Peyer's patch (tissue), 4 donors: ENCODE measurements at regions not wholly inside any gene's neighbourhood (a gene's known extent, or its start where the extent isn't known, plus 50 kb on each side); places are given as distances from the start of the nearest gene placed in this dataset.
"Not testable (repeated sequence)": the region's sequence is repeated elsewhere in the genome, so short reads cannot be mapped to it uniquely, and the experiment has no call there.

Experiments
- DNase-seq, 3 donors: peaks; one replicate each; pipeline ENCODE4 v3.0.0-alpha.2; 2017 to 2019
- H3K27ac ChIP-seq, 4 donors: fragments of 200-600 bp; sonication (generic); one replicate each; pipeline ENCODE4 v1.5.1; 2016 to 2019
- H3K27me3 ChIP-seq, 2 donors: fragments of 200-600 bp; sonication (generic); one replicate each; pipeline ENCODE4 v1.5.1; 2019
- H3K36me3 ChIP-seq, 3 donors: fragments of 200-600 bp; sonication (generic); one replicate each; pipeline ENCODE4 v1.5.1; 2016 to 2019
- H3K4me1 ChIP-seq, 4 donors: fragments of 200-600 bp; sonication (generic); one replicate each; pipeline ENCODE4 v1.5.1; 2016 to 2019
- H3K4me3 ChIP-seq, 4 donors: fragments of 200-600 bp; sonication (generic); 1 replicate in 3 of 4; 2 replicates in 1 of 4; pipeline ENCODE4 v1.5.1; 2016 to 2019; ENCODE audit warnings: mild to moderate bottlenecking in 1 of 4
- H3K9me3 ChIP-seq, 4 donors: fragments of 200-600 bp; sonication (generic); one replicate each; pipeline ENCODE4 v1.5.1; 2016 to 2019; ENCODE audit warnings: mild to moderate bottlenecking in 1 of 4
- CTCF ChIP-seq, 6 experiments: fragments of 450-650 bp in 4 of 6; fragments of 200-600 bp in 2 of 6; sonication (generic) in 1 of 6; IDR thresholded peaks; one replicate each; pipeline ENCODE4 v1.5.1; 2017 to 2019; ENCODE audit warnings: antibody characterized with exemption in 6 of 6, mild to moderate bottlenecking in 3 of 6, moderate library complexity in 1 of 6
- POLR2A ChIP-seq, 2 donors: fragments of 450-650 bp; IDR thresholded peaks; one replicate each; pipeline ENCODE4 v1.5.1; 2017; ENCODE audit warnings: antibody characterized with exemption in 2 of 2, mild to moderate bottlenecking in 2 of 2, moderate library complexity in 2 of 2

GRCh38 chrX:53883196-53883595 lies 161.1 kb downstream of the PHF8 start:
- Histone ChIP-seq H3K36me3 (no peaks in the 10 kb centered on the region), H3K4me1 (no peaks in the 10 kb centered on the region), H3K27ac (no peak overlapping the region), H3K9me3 (no peaks in the 10 kb centered on the region), H3K27me3 (no peaks in the 10 kb centered on the region), H3K4me3 (no peak overlapping the region)
- no peak for DNase-seq
- no peak for TF ChIP-seq CTCF (IDR thresholded peaks at IDR 0.05)
- no peak for TF ChIP-seq POLR2A (IDR thresholded peaks at IDR 0.05)

- DNase-seq: no peak
- H3K4me1 ChIP-seq: no peaks in the 10 kb centered on the region
Measured at GRCh38 chrX:53882331-53882730, 161.9 kb downstream of the PHF8 start.

GRCh38 chrX:53880786-53881185 lies 163.5 kb downstream of the PHF8 start:
- H3K27ac ChIP-seq, H3K4me3 ChIP-seq, H3K36me3 ChIP-seq, H3K27me3 ChIP-seq, H3K9me3 ChIP-seq, H3K4me1 ChIP-seq, DNase-seq: not testable (repeated sequence)

More at GRCh38 chrX:53882331-53882730, 161.9 kb downstream of the PHF8 start:
- TF ChIP-seq POLR2A (IDR thresholded peaks at IDR 0.05) (no peak), CTCF (IDR thresholded peaks at IDR 0.05) (no peak)
- Histone ChIP-seq H3K4me3 (no peak overlapping the region), H3K9me3 (no peaks in the 10 kb centered on the region), H3K36me3 (no peaks in the 10 kb centered on the region), H3K27ac (no peak overlapping the region), H3K27me3 (no peaks in the 10 kb centered on the region)

GRCh38 chrX:53859890-53860289 lies 173.4 kb upstream of the HUWE1 start:
- DNase-seq: no peak
- no peaks in the 10 kb centered on the region for H3K27me3 ChIP-seq
- H3K36me3 ChIP-seq: no peaks in the 10 kb centered on the region
- no peaks in the 10 kb centered on the region for H3K4me1 ChIP-seq
- no peaks in the 10 kb centered on the region for H3K9me3 ChIP-seq
- TF ChIP-seq CTCF (IDR thresholded peaks at IDR 0.05): no peak
- TF ChIP-seq POLR2A (IDR thresholded peaks at IDR 0.05): no peak
- no peak overlapping the region for H3K27ac ChIP-seq
- H3K4me3 ChIP-seq: no peak overlapping the region

- TF ChIP-seq CTCF (IDR thresholded peaks at IDR 0.05): peak in 4 of 6 experiments; percentile 21 to 40 (median 35)
- no peak for TF ChIP-seq POLR2A (IDR thresholded peaks at IDR 0.05)
- peak in 2 of 3 donors; percentile 30 to 53 for DNase-seq
Measured at GRCh38 chrX:53831662-53832635, 145.4 kb upstream of the HUWE1 start.

GRCh38 chrX:53824686-53825085 lies 138.2 kb upstream of the HUWE1 start:
- H3K9me3 ChIP-seq: no peaks in the 10 kb centered on the region
- H3K4me3 ChIP-seq: no peak overlapping the region
- no peaks in the 10 kb centered on the region for H3K27me3 ChIP-seq
- no peaks in the 10 kb centered on the region for H3K36me3 ChIP-seq
- H3K27ac ChIP-seq: no peak overlapping the region
- TF ChIP-seq CTCF (IDR thresholded peaks at IDR 0.05) (no peak), POLR2A (IDR thresholded peaks at IDR 0.05) (no peak)
- no peak for DNase-seq
- no peaks in the 10 kb centered on the region for H3K4me1 ChIP-seq

More at GRCh38 chrX:53831662-53832635, 145.4 kb upstream of the HUWE1 start:
- H3K27ac ChIP-seq: no peak overlapping the region
- H3K36me3 ChIP-seq: no peaks in the 10 kb centered on the region
- H3K27me3 ChIP-seq: no peaks in the 10 kb centered on the region
- no peaks in the 10 kb centered on the region for H3K4me1 ChIP-seq
- no peak overlapping the region for H3K4me3 ChIP-seq
- H3K9me3 ChIP-seq: no peaks in the 10 kb centered on the region

GRCh38 chrX:53818115-53818514 lies 131.6 kb upstream of the HUWE1 start:
- H3K4me3 ChIP-seq, H3K27ac ChIP-seq, DNase-seq, H3K27me3 ChIP-seq, H3K4me1 ChIP-seq, H3K36me3 ChIP-seq, H3K9me3 ChIP-seq: not testable (repeated sequence)
